Caco-2 (cell line): ENCODE measurements at regions not wholly inside any gene's neighbourhood (a gene's known extent, or its start where the extent isn't known, plus 50 kb on each side); places are given as distances from the start of the nearest gene placed in this dataset.

Source experiments
- BruUV-seq: library from RNA; stranded (reverse); fragments of 400-500 nt; replicated peaks from 2 replicates; lab custom pipeline; 2021; lab: Mats Ljungman, UMichigan
- CTCF ChIA-PET: fragments of 300-600 bp; sonication (Branson Sonifier 250); formaldehyde crosslinking; loops from one replicate; lab custom pipeline; 2022; ENCODE audit warnings: antibody characterized with exemption; lab: Charles Lee
- POLR2A ChIA-PET: fragments of 300-600 bp; sonication (Branson Sonifier 250); formaldehyde crosslinking; loops from one replicate; lab custom pipeline; 2022; ENCODE audit warnings: antibody characterized with exemption; lab: Charles Lee
- DNase-seq, 2 experiments: peaks; one replicate each; pipeline versions ENCODE4 v3.0.0 to v3.0.0-alpha.2; 2020 to 2022
- H3K27me3 ChIP-seq: replicated peaks from 2 replicates; pipeline ENCODE4 v1.6.0; 2011; ENCODE audit warnings: low read length; ENCODE audit not compliant: control insufficient read depth, insufficient read depth
- H3K36me3 ChIP-seq: 2 replicates; pipeline ENCODE4 v1.5.1; 2011; ENCODE audit warnings: low read length; ENCODE audit not compliant: control insufficient read depth, insufficient read depth
- H3K4me1 ChIP-seq: fragments of 250-450 bp; sonication (Bioruptor Pico); 2 replicates; pipeline ENCODE4 v1.5.1; 2020; ENCODE audit warnings: mild to moderate bottlenecking
- H3K4me3 ChIP-seq: 2 replicates; pipeline ENCODE4 v1.5.1; 2011; ENCODE audit warnings: low read depth, mild to moderate bottlenecking, control low read depth, low read length
- H3K9me3 ChIP-seq: fragments of 250-450 bp; sonication (Bioruptor Pico); 2 replicates; pipeline ENCODE4 v1.5.1; 2020; ENCODE audit warnings: mild to moderate bottlenecking, moderate library complexity
- H3K27ac Mint-ChIP-seq: one replicate; pipeline ENCODE4 v1.8.0; 2022; ENCODE audit warnings: mixed read lengths; ENCODE audit not compliant: unreplicated experiment
- H3K27me3 Mint-ChIP-seq: one replicate; pipeline ENCODE4 v1.8.0; 2022; ENCODE audit warnings: mixed read lengths; ENCODE audit not compliant: insufficient read depth, unreplicated experiment
- H3K36me3 Mint-ChIP-seq: one replicate; pipeline ENCODE4 v1.8.0; 2022; ENCODE audit warnings: mild to moderate bottlenecking, mixed read lengths; ENCODE audit not compliant: insufficient read depth, unreplicated experiment
- H3K4me1 Mint-ChIP-seq: one replicate; pipeline ENCODE4 v1.8.0; 2022; ENCODE audit warnings: low read depth, mixed read lengths; ENCODE audit not compliant: unreplicated experiment
- H3K4me3 Mint-ChIP-seq: one replicate; pipeline ENCODE4 v1.8.0; 2022; ENCODE audit warnings: mild to moderate bottlenecking, moderate library complexity, mixed read lengths; ENCODE audit not compliant: unreplicated experiment
- H3K9me3 Mint-ChIP-seq: one replicate; pipeline ENCODE4 v1.8.0; 2022; ENCODE audit warnings: mixed read lengths; ENCODE audit not compliant: unreplicated experiment
- intact Hi-C: fragments of 100-400 bp; cut with micrococcal nuclease; formaldehyde crosslinking; loops from one replicate; pipeline ENCODE4 v1.10.0; 2022; ENCODE audit not compliant: unreplicated experiment
- TF ChIP-seq, protein P1 (sequence below), 2 experiments: fragments of 200-600 bp in 1 of 2; IDR thresholded peaks; 1 replicate in 1 of 2; 2 replicates in 1 of 2; pipeline versions ENCODE4 v1.5.1 to v1.8.0; 2011 to 2022; ENCODE audit warnings: antibody characterized with exemption in 1 of 2, control low read depth in 1 of 2, inconsistent platforms in 1 of 2, low read depth in 1 of 2, low read length in 1 of 2, mild to moderate bottlenecking in 1 of 2, moderate library complexity in 1 of 2; ENCODE audit not compliant: insufficient read depth in 1 of 2, severe bottlenecking in 1 of 2, unreplicated experiment in 1 of 2

GRCh38 chr9:87259543-87260518 is 237.8 kb upstream of the DAPK1 start:
- no peak overlapping the region for H3K4me3 Mint-ChIP-seq
- TF ChIP-seq, protein P1, sequence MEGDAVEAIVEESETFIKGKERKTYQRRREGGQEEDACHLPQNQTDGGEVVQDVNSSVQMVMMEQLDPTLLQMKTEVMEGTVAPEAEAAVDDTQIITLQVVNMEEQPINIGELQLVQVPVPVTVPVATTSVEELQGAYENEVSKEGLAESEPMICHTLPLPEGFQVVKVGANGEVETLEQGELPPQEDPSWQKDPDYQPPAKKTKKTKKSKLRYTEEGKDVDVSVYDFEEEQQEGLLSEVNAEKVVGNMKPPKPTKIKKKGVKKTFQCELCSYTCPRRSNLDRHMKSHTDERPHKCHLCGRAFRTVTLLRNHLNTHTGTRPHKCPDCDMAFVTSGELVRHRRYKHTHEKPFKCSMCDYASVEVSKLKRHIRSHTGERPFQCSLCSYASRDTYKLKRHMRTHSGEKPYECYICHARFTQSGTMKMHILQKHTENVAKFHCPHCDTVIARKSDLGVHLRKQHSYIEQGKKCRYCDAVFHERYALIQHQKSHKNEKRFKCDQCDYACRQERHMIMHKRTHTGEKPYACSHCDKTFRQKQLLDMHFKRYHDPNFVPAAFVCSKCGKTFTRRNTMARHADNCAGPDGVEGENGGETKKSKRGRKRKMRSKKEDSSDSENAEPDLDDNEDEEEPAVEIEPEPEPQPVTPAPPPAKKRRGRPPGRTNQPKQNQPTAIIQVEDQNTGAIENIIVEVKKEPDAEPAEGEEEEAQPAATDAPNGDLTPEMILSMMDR (IDR thresholded peaks at IDR 0.05; ENCODE audit: insufficient read depth in 1 of 2, low read depth in 1 of 2, low read length in 1 of 2, severe bottlenecking in 1 of 2, unreplicated experiment in 1 of 2) = no peak
- no peak for DNase-seq
- H3K4me1 Mint-ChIP-seq = no peaks in the 10 kb centered on the region
- Histone ChIP-seq H3K9me3 (no peaks in the 10 kb centered on the region), H3K36me3 (no peaks in the 10 kb centered on the region), H3K4me1 (no peaks in the 10 kb centered on the region), H3K27me3 (no peaks in the 10 kb centered on the region), H3K4me3 (no peak overlapping the region)
- no peaks in the 10 kb centered on the region for H3K9me3 Mint-ChIP-seq
- intact Hi-C loops = no loop called here
- ChIA-PET POLR2A (no interaction called here), CTCF (no interaction called here)
- no TSS peak for BruUV-seq
- H3K27me3 Mint-ChIP-seq = peaks cover 3% of the 10 kb centered on the region
- H3K27ac Mint-ChIP-seq = no peak overlapping the region
- no peaks in the 10 kb centered on the region for H3K36me3 Mint-ChIP-seq

GRCh38 chr9:87263291-87263690 is 234.4 kb upstream of the DAPK1 start:
- Histone ChIP-seq H3K27me3 (no peaks in the 10 kb centered on the region), H3K4me1 (no peaks in the 10 kb centered on the region), H3K4me3 (no peak overlapping the region), H3K36me3 (no peaks in the 10 kb centered on the region), H3K9me3 (no peaks in the 10 kb centered on the region)
- Mint-ChIP-seq H3K36me3 (no peaks in the 10 kb centered on the region), H3K27ac (no peak overlapping the region), H3K4me1 (no peaks in the 10 kb centered on the region), H3K4me3 (no peak overlapping the region), H3K9me3 (no peaks in the 10 kb centered on the region), H3K27me3 (peaks cover 3% of the 10 kb centered on the region)
- intact Hi-C loops = no loop called here
- no TSS peak for BruUV-seq
- CTCF ChIA-PET = no interaction called here
- no peak for DNase-seq
- POLR2A ChIA-PET = no interaction called here
- TF ChIP-seq, protein P1 (IDR thresholded peaks at IDR 0.05; ENCODE audit: insufficient read depth in 1 of 2, low read depth in 1 of 2, low read length in 1 of 2, severe bottlenecking in 1 of 2, unreplicated experiment in 1 of 2) = no peak

DNA sequence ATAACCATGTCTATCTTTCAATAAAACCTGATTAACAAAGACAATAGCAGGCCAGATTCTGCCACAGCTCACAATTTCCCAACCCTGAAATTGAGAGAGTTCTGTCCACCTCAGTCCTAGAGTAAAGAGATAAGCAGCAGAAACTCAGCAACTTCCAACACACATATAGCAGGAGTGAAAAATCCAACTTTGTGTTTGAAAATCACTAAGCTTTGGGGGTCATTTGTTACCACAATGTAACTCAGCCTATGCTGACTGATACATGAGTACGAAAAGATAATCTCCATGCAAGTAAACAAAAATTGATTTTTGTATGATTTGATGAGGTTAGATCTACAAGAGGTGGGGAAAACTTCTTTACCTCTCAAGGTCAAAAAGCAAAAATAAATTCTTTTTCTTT is 231.0 kb upstream of the DAPK1 start:
- no peak overlapping the region for H3K4me3 Mint-ChIP-seq
- Histone ChIP-seq H3K4me3 (no peak overlapping the region), H3K27me3 (no peaks in the 10 kb centered on the region), H3K4me1 (no peaks in the 10 kb centered on the region), H3K9me3 (no peaks in the 10 kb centered on the region), H3K36me3 (no peaks in the 10 kb centered on the region)
- no peak for DNase-seq
- no peaks in the 10 kb centered on the region for H3K27me3 Mint-ChIP-seq
- TF ChIP-seq, protein P1 (IDR thresholded peaks at IDR 0.05; ENCODE audit: insufficient read depth in 1 of 2, low read depth in 1 of 2, low read length in 1 of 2, severe bottlenecking in 1 of 2, unreplicated experiment in 1 of 2) = no peak
- BruUV-seq = no TSS peak
- H3K27ac Mint-ChIP-seq = no peak overlapping the region
- intact Hi-C loops = no loop called here
- POLR2A ChIA-PET = no interaction called here
- H3K4me1 Mint-ChIP-seq = no peaks in the 10 kb centered on the region
- H3K36me3 Mint-ChIP-seq = no peaks in the 10 kb centered on the region
- no peaks in the 10 kb centered on the region for H3K9me3 Mint-ChIP-seq
- CTCF ChIA-PET = no interaction called here
